HCT116 (cell line): ENCODE measurements at regions not wholly inside any gene's neighbourhood (a gene's known extent, or its start where the extent isn't known, plus 50 kb on each side); places are given as distances from the start of the nearest gene placed in this dataset.

ENCODE experiments used
- ATAC-seq: fragments of 200-7000 bp; cut with Tn5 transposase; 2 replicates; pipeline ENCODE4 v1.9.1; 2020; ENCODE audit warnings: mild to moderate bottlenecking, moderate library complexity
- BruUV-seq: library from RNA; stranded (reverse); fragments of 400-500 nt; replicated peaks from 2 replicates; lab custom pipeline; 2021; lab: Mats Ljungman, UMichigan
- CTCF ChIA-PET: fragments of 300-600 bp; sonication (Branson Sonifier 250); formaldehyde crosslinking; loops from one replicate; lab custom pipeline; 2021; ENCODE audit warnings: antibody characterized with exemption; lab: Charles Lee
- POLR2A ChIA-PET: fragments of 300-600, 350-600 bp; sonication (Branson Sonifier 250); formaldehyde crosslinking; loops from one replicate; lab custom pipeline; 2021; ENCODE audit warnings: antibody characterized with exemption; lab: Charles Lee
- RAD21 ChIA-PET, 2 experiments: fragments of 300-600 bp; sonication (Branson Sonifier 250); formaldehyde crosslinking; loops; one replicate each; lab custom pipeline; 2023; ENCODE audit warnings: low total read pairs in 2 of 2; ENCODE audit not compliant: uncharacterized antibody in 2 of 2, unreplicated experiment in 2 of 2, low non-redundant PET in 1 of 2; lab: Charles Lee
- DNase-seq: peaks from one replicate; pipeline ENCODE4 v3.0.0-alpha.2; 2010; ENCODE audit warnings: low read depth, low spot score
- H2AFZ ChIP-seq: fragments of 200-600 bp; shearing (Covaris generic), sonication (generic); 2 replicates; pipeline ENCODE4 v1.6.1; 2017; ENCODE audit warnings: low read depth, mixed run types, mixed read lengths, antibody characterized with exemption, low read length; ENCODE audit not compliant: poor library complexity, severe bottlenecking
- H3K27ac ChIP-seq: 2 replicates; pipeline ENCODE4 v1.5.1; 2012; ENCODE audit warnings: low read depth, low read length
- H3K27me3 ChIP-seq: fragments of 200-600 bp; sonication (generic); 2 replicates; pipeline ENCODE4 v1.6.1; 2016; ENCODE audit warnings: mixed run types, low read length, mixed read lengths; ENCODE audit not compliant: insufficient read depth
- H3K36me3 ChIP-seq, 2 experiments: fragments of 200-500 bp in 1 of 2; fragments of 200-600 bp in 1 of 2; sonication (Bioruptor generic) in 1 of 2; sonication (generic) in 1 of 2; 2 replicates each; pipeline versions ENCODE4 v1.5.1 to v1.6.1; 2014 to 2016; ENCODE audit warnings: low read length in 2 of 2, inconsistent platforms in 1 of 2, mixed read lengths in 1 of 2, mixed run types in 1 of 2; ENCODE audit not compliant: insufficient read depth in 2 of 2, control insufficient read depth in 1 of 2
- H3K4me1 ChIP-seq, 2 experiments: fragments of 200-600 bp in 1 of 2; sonication (generic) in 1 of 2; 2 replicates each; pipeline versions ENCODE4 v1.5.1 to v1.6.1; 2012 to 2017; ENCODE audit warnings: low read length in 2 of 2, inconsistent platforms in 1 of 2, mild to moderate bottlenecking in 1 of 2, mixed read lengths in 1 of 2, mixed run types in 1 of 2, moderate library complexity in 1 of 2; ENCODE audit not compliant: insufficient read depth in 2 of 2, control insufficient read depth in 1 of 2
- H3K4me2 ChIP-seq: fragments of 200-600 bp; sonication (generic); 2 replicates; pipeline ENCODE4 v1.6.1; 2017; ENCODE audit warnings: mixed run types, low read length, mixed read lengths
- H3K4me3 ChIP-seq, 2 experiments: fragments of 200-600 bp in 1 of 2; sonication (generic) in 1 of 2; replicated peaks in 1 of 2; 2 replicates each; pipeline ENCODE4 v1.5.1; 2011 to 2016; ENCODE audit warnings: low read length in 2 of 2, control low read depth in 1 of 2, low read depth in 1 of 2, mild to moderate bottlenecking in 1 of 2, mixed read lengths in 1 of 2, mixed run types in 1 of 2
- H3K79me2 ChIP-seq: fragments of 200-600 bp; sonication (generic); 2 replicates; pipeline ENCODE4 v1.6.1; 2017; ENCODE audit warnings: mild to moderate bottlenecking, mixed run types, low read length, moderate library complexity, mixed read lengths; ENCODE audit not compliant: insufficient read depth
- H3K9ac ChIP-seq: fragments of 200-600 bp; sonication (generic); 2 replicates; pipeline ENCODE4 v1.6.1; 2016; ENCODE audit warnings: low read length, mixed read lengths
- H3K9me2 ChIP-seq: fragments of 200-600 bp; sonication (generic), shearing (Covaris generic); 2 replicates; pipeline ENCODE4 v1.6.1; 2017; ENCODE audit warnings: mixed run types, mild to moderate bottlenecking, moderate library complexity; ENCODE audit not compliant: insufficient read depth
- H3K9me3 ChIP-seq, 2 experiments: fragments of 200-500 bp in 1 of 2; fragments of 200-600 bp in 1 of 2; sonication (Bioruptor generic) in 1 of 2; sonication (generic) in 1 of 2; 2 replicates each; pipeline ENCODE4 v1.6.1; 2014 to 2017; ENCODE audit warnings: low read length in 2 of 2, mixed read lengths in 2 of 2, inconsistent platforms in 1 of 2, low read depth in 1 of 2, mild to moderate bottlenecking in 1 of 2, mixed run types in 1 of 2, moderate library complexity in 1 of 2; ENCODE audit not compliant: control insufficient read depth in 1 of 2, insufficient read depth in 1 of 2
- H4K20me1 ChIP-seq: fragments of 200-600 bp; sonication (generic), shearing (Covaris generic); 2 replicates; pipeline ENCODE4 v1.6.1; 2017; ENCODE audit warnings: mixed run types, mild to moderate bottlenecking, moderate library complexity; ENCODE audit not compliant: insufficient read depth
- CEBPB ChIP-seq: IDR thresholded peaks from 2 replicates; pipeline ENCODE4 v1.6.1; 2012; ENCODE audit warnings: low read depth
- CTCF ChIP-seq, 3 experiments: fragments of 200-600 bp in 1 of 3; sonication (generic) in 1 of 3; IDR thresholded peaks in 2 of 3; conservative IDR thresholded peaks in 1 of 3; 2 replicates each; pipeline ENCODE4 v1.5.1; 2012 to 2017; ENCODE audit warnings: low read depth in 2 of 3, low read length in 2 of 3, antibody characterized with exemption in 1 of 3, borderline replicate concordance in 1 of 3, control low read depth in 1 of 3, mild to moderate bottlenecking in 1 of 3, mixed read lengths in 1 of 3, mixed run types in 1 of 3, moderate library complexity in 1 of 3; ENCODE audit not compliant: insufficient read depth in 1 of 3
- EGR1 ChIP-seq: IDR thresholded peaks from 2 replicates; pipeline ENCODE4 v1.6.1; 2012; ENCODE audit warnings: low read depth
- ELF1 ChIP-seq: IDR thresholded peaks from 2 replicates; pipeline ENCODE4 v1.6.1; 2012; ENCODE audit warnings: low read depth, borderline replicate concordance
- EZH2 ChIP-seq: fragments of 200-600 bp; sonication (generic); IDR thresholded peaks from 2 replicates; pipeline ENCODE4 v1.6.1; 2017; ENCODE audit warnings: antibody characterized with exemption, mixed run types
- JUND ChIP-seq: IDR thresholded peaks from 2 replicates; pipeline ENCODE4 v1.6.1; 2012
- MAX ChIP-seq: IDR thresholded peaks from 2 replicates; pipeline ENCODE4 v1.6.1; 2012
- POLR2AphosphoS5 ChIP-seq: IDR thresholded peaks from 2 replicates; pipeline ENCODE4 v1.6.1; 2011; ENCODE audit warnings: mild to moderate bottlenecking, low read depth, low read length, moderate library complexity
- SIN3A ChIP-seq: IDR thresholded peaks from 2 replicates; pipeline ENCODE4 v1.6.1; 2012; ENCODE audit warnings: low read depth
- SRF ChIP-seq: IDR thresholded peaks from 2 replicates; pipeline ENCODE4 v1.6.1; 2012; ENCODE audit warnings: low read depth
- TCF7L2 ChIP-seq: IDR thresholded peaks from 2 replicates; pipeline ENCODE4 v1.7.0; 2011; ENCODE audit warnings: borderline replicate concordance, inconsistent platforms; ENCODE audit not compliant: insufficient read depth, insufficient read length; ENCODE audit errors: extremely low read depth
- YY1 ChIP-seq: IDR thresholded peaks from 2 replicates; pipeline ENCODE4 v1.6.1; 2011; ENCODE audit warnings: low read length, low read depth, moderate library complexity, mild to moderate bottlenecking; ENCODE audit not compliant: insufficient replicate concordance; ENCODE audit errors: extremely low read depth
- intact Hi-C: fragments of 100-400 bp; cut with micrococcal nuclease; formaldehyde crosslinking; loops from 2 replicates; pipeline ENCODE4 v1.10.0; 2022
- TF ChIP-seq, protein P1 (sequence below): IDR thresholded peaks from 2 replicates; pipeline ENCODE4 v1.6.1; 2012

DNA sequence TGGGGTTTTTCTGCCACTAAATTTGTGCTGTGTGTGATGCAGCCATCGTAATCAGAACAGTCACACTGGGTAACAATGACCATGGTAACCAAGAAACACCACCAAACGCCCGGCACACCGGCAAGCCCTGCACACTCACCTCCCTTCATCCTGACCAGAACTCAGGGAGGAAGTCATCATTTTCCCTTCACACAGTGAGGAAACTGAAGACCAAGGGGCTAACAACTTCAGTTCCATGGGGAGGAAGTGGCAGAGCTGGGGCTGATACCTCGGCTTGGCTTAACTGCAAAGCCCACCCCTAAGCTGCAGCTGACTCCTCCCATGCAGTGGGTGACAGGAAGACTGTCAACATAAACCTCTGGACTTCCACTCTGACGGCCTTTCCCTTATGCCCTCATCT, 69.3 kb upstream of the BCAR3 start:
- Histone ChIP-seq H3K9me3 (peaks cover 0 to 9% of the 10 kb centered on the region in 2 experiments; a peak in 1 of 4 replicates), H3K9ac (no peak overlapping the region), H3K27ac (no peak overlapping the region), H3K79me2 (no peaks in the 10 kb centered on the region), H3K36me3 (no peaks in the 10 kb centered on the region), H3K9me2 (no peaks in the 10 kb centered on the region), H2AFZ (no peak overlapping the region), H3K4me1 (peaks cover 16 to 56% of the 10 kb centered on the region in 2 experiments), H3K4me3 (no peak overlapping the region), H4K20me1 (no peaks in the 10 kb centered on the region)
- ChIA-PET POLR2A (no interaction called here), CTCF (no interaction called here), RAD21 (no interaction called here)
- intact Hi-C loops: no loop called here
- BruUV-seq: no TSS peak
- ATAC-seq: no peak
- DNase-seq: no peak
- no peak for TF ChIP-seq EGR1
- TF ChIP-seq YY1: no peak
- no peak for TF ChIP-seq TCF7L2
- TF ChIP-seq SIN3A: no peak
- no peak for TF ChIP-seq CEBPB
- TF ChIP-seq ELF1: no peak
- TF ChIP-seq CTCF (IDR thresholded peaks at IDR 0.05 in 2 of 3, conservative IDR thresholded peaks at IDR 0.05 in 1 of 3; ENCODE audit: borderline replicate concordance in 1 of 3, insufficient read depth in 1 of 3, low read depth in 2 of 3, low read length in 2 of 3): no peak
- TF ChIP-seq, protein P1, sequence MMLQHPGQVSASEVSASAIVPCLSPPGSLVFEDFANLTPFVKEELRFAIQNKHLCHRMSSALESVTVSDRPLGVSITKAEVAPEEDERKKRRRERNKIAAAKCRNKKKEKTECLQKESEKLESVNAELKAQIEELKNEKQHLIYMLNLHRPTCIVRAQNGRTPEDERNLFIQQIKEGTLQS: no peak
- TF ChIP-seq JUND: no peak
- no peak for TF ChIP-seq MAX
- TF ChIP-seq POLR2AphosphoS5: no peak
- no peak for TF ChIP-seq SRF
- TF ChIP-seq EZH2: no peak
- TF ChIP-seq, all 23 proteins: peak for 0
- Histone ChIP-seq H3K27me3 (no peaks in the 10 kb centered on the region), H3K4me2 (no peak overlapping the region)
